Neural cell (in vitro differentiated cells): ENCODE measurements at regions not wholly inside any gene's neighbourhood (a gene's known extent, or its start where the extent isn't known, plus 50 kb on each side); places are given as distances from the start of the nearest gene placed in this dataset.

Experiments
- H2AFZ ChIP-seq: fragments of 200-600, 300-800 bp; sonication (generic), shearing (Covaris generic); 2 replicates; pipeline ENCODE4 v1.6.0; 2014; ENCODE audit warnings: low read depth, mild to moderate bottlenecking, antibody characterized with exemption, low read length, moderate library complexity
- H3F3A ChIP-seq: fragments of 200-600 bp; shearing (Covaris generic); 2 replicates; pipeline ENCODE4 v1.6.1; 2016; ENCODE audit warnings: mild to moderate bottlenecking, moderate library complexity, mixed read lengths, antibody characterized with exemption, low read length; ENCODE audit not compliant: insufficient read depth, poor library complexity, severe bottlenecking
- H3K27ac ChIP-seq: fragments of 200-600, 300-800 bp; sonication (generic), shearing (Covaris generic); 2 replicates; pipeline ENCODE4 v1.5.1; 2014; ENCODE audit warnings: mild to moderate bottlenecking, low read length, moderate library complexity
- H3K27me3 ChIP-seq: fragments of 300-800, 200-600 bp; sonication (generic), shearing (Covaris generic); 2 replicates; pipeline ENCODE4 v1.6.0; 2014; ENCODE audit warnings: mild to moderate bottlenecking, low read depth, low read length, moderate library complexity; ENCODE audit not compliant: insufficient read depth
- H3K36me3 ChIP-seq: fragments of 300-800, 200-600 bp; sonication (generic), shearing (Covaris generic); 2 replicates; pipeline ENCODE4 v1.5.1; 2014; ENCODE audit warnings: mild to moderate bottlenecking, antibody characterized with exemption, low read length, moderate library complexity; ENCODE audit not compliant: insufficient read depth
- H3K4me2 ChIP-seq: fragments of 300-800, 200-600 bp; sonication (generic), shearing (Covaris generic); 2 replicates; pipeline ENCODE4 v1.6.0; 2014; ENCODE audit warnings: mild to moderate bottlenecking, low read length
- H3K4me3 ChIP-seq: fragments of 300-800, 200-600 bp; sonication (generic), shearing (Covaris generic); 2 replicates; pipeline ENCODE4 v1.5.1; 2014; ENCODE audit warnings: mild to moderate bottlenecking, low read length, moderate library complexity
- H3K79me2 ChIP-seq: fragments of 200-600 bp; shearing (Covaris generic); replicated peaks from 2 replicates; pipeline ENCODE4 v1.6.0; 2014; ENCODE audit warnings: mild to moderate bottlenecking, low read length, moderate library complexity; ENCODE audit not compliant: insufficient read depth
- H3K9ac ChIP-seq: fragments of 300-800, 200-600 bp; sonication (generic), shearing (Covaris generic); 2 replicates; pipeline ENCODE4 v1.6.1; 2016; ENCODE audit warnings: mild to moderate bottlenecking, low read length, mixed read lengths
- H3K9me2 ChIP-seq: fragments of 200-600 bp; shearing (Covaris generic); 2 replicates; pipeline ENCODE4 v1.6.1; 2016; ENCODE audit warnings: mild to moderate bottlenecking, low read length, mixed read lengths; ENCODE audit not compliant: insufficient read depth
- H3K9me3 ChIP-seq: fragments of 200-600, 300-800 bp; sonication (generic), shearing (Covaris generic); 2 replicates; pipeline ENCODE4 v1.6.1; 2016; ENCODE audit warnings: mild to moderate bottlenecking, mixed run types, low read length, moderate library complexity, mixed read lengths
- H4K20me1 ChIP-seq: fragments of 200-600 bp; shearing (Covaris generic); 2 replicates; pipeline ENCODE4 v1.6.1; 2016; ENCODE audit warnings: mild to moderate bottlenecking, mixed run types; ENCODE audit not compliant: insufficient read depth
- CTCF ChIP-seq: fragments of 450-650 bp; IDR thresholded peaks from 2 replicates; pipeline ENCODE4 v1.5.1; 2014; ENCODE audit warnings: antibody characterized with exemption, mild to moderate bottlenecking, moderate library complexity; ENCODE audit not compliant: poor library complexity, severe bottlenecking
- EP300 ChIP-seq: fragments of 450-650 bp; conservative IDR thresholded peaks from 2 replicates; pipeline ENCODE4 v1.6.1; 2014; ENCODE audit warnings: antibody characterized with exemption, mild to moderate bottlenecking, moderate library complexity; ENCODE audit not compliant: poor library complexity, severe bottlenecking
- EZH2 ChIP-seq: fragments of 200-600, 300-800 bp; shearing (Covaris generic), sonication (generic); IDR thresholded peaks from 2 replicates; pipeline ENCODE4 v1.6.1; 2014; ENCODE audit warnings: antibody characterized with exemption, low read length, borderline replicate concordance, mild to moderate bottlenecking; ENCODE audit not compliant: insufficient read depth, poor library complexity, severe bottlenecking
- MXI1 ChIP-seq: fragments of 450-650 bp; conservative IDR thresholded peaks from 2 replicates; pipeline ENCODE4 v1.6.1; 2014; ENCODE audit warnings: antibody characterized with exemption, mild to moderate bottlenecking; ENCODE audit not compliant: poor library complexity, severe bottlenecking
- POLR2AphosphoS5 ChIP-seq: IDR thresholded peaks from 2 replicates; pipeline ENCODE4 v1.6.1; 2012
- RAD21 ChIP-seq: fragments of 450-650 bp; conservative IDR thresholded peaks from 2 replicates; pipeline ENCODE4 v1.6.1; 2014; ENCODE audit warnings: antibody characterized with exemption, mild to moderate bottlenecking, moderate library complexity
- REST ChIP-seq: IDR thresholded peaks from 2 replicates; pipeline ENCODE4 v1.6.1; 2012; ENCODE audit warnings: borderline replicate concordance
- SMC3 ChIP-seq: fragments of 450-650 bp; conservative IDR thresholded peaks from 2 replicates; pipeline ENCODE4 v1.6.1; 2014; ENCODE audit warnings: antibody characterized with exemption, mild to moderate bottlenecking, moderate library complexity; ENCODE audit not compliant: poor library complexity
- TAF1 ChIP-seq: IDR thresholded peaks from 2 replicates; pipeline ENCODE4 v1.6.1; 2012; ENCODE audit warnings: low read depth

- Histone ChIP-seq H3K36me3 (no peaks in the 10 kb centered on the region), H3K27me3 (no peaks in the 10 kb centered on the region), H3K9me2 (no peaks in the 10 kb centered on the region), H3K4me3 (no peak overlapping the region), H3K27ac (no peak overlapping the region), H2AFZ (no peak overlapping the region), H4K20me1 (no peaks in the 10 kb centered on the region), H3K9me3 (no peaks in the 10 kb centered on the region), H3K79me2 (no peaks in the 10 kb centered on the region), H3F3A (no peaks in the 10 kb centered on the region), H3K9ac (no peak overlapping the region), H3K4me2 (no peak overlapping the region)
- TF ChIP-seq RAD21 (no peak), TAF1 (no peak), REST (no peak), EZH2 (no peak), CTCF (no peak), SMC3 (no peak), MXI1 (no peak), EP300 (no peak), POLR2AphosphoS5 (no peak)
These were observed 69.2 kb upstream of the MIR17HG start for GRCh38 chr13:91278291-91278690.

- TF ChIP-seq MXI1, result no peak
- no peak for TF ChIP-seq REST
- TF ChIP-seq EZH2, result no peak
- no peak for TF ChIP-seq POLR2AphosphoS5
- TF ChIP-seq SMC3, result no peak
- no peak for TF ChIP-seq CTCF
- H3K27ac ChIP-seq, result no peak overlapping the region
- H3K79me2 ChIP-seq, result no peaks in the 10 kb centered on the region
- H3K36me3 ChIP-seq, result no peaks in the 10 kb centered on the region
- H3K27me3 ChIP-seq, result no peaks in the 10 kb centered on the region
- no peak overlapping the region for H3K4me2 ChIP-seq
- no peaks in the 10 kb centered on the region for H3K9me2 ChIP-seq
- H3F3A ChIP-seq, result no peaks in the 10 kb centered on the region
- H2AFZ ChIP-seq, result no peak overlapping the region
- no peaks in the 10 kb centered on the region for H4K20me1 ChIP-seq
- no peaks in the 10 kb centered on the region for H3K9me3 ChIP-seq
- no peak overlapping the region for H3K9ac ChIP-seq
- H3K4me3 ChIP-seq, result no peak overlapping the region
These were observed 68.6 kb upstream of the MIR17HG start for GRCh38 chr13:91278888-91279287.
